NT2/D1 (cell line): ENCODE measurements at regions not wholly inside any gene's neighbourhood (a gene's known extent, or its start where the extent isn't known, plus 50 kb on each side); places are given as distances from the start of the nearest gene placed in this dataset.

ENCODE experiments used
- DNase-seq: peaks from one replicate; pipeline ENCODE4 v3.0.0-alpha.2; 2011; ENCODE audit warnings: low read depth, low spot score
- H3K27me3 ChIP-seq: 2 replicates; pipeline ENCODE4 v1.6.0; 2011; ENCODE audit warnings: mild to moderate bottlenecking; ENCODE audit not compliant: insufficient read length, insufficient read depth
- H3K36me3 ChIP-seq: 2 replicates; pipeline ENCODE4 v1.6.1; 2011; ENCODE audit warnings: mild to moderate bottlenecking, low read length, mixed read lengths; ENCODE audit not compliant: insufficient read depth, insufficient read length
- H3K4me1 ChIP-seq: 2 replicates; pipeline ENCODE4 v1.5.1; 2011; ENCODE audit not compliant: insufficient read depth, insufficient read length
- H3K4me3 ChIP-seq: 2 replicates; pipeline ENCODE4 v1.5.1; 2011; ENCODE audit warnings: low read depth; ENCODE audit not compliant: insufficient read length
- H3K9ac ChIP-seq: 2 replicates; pipeline ENCODE4 v1.6.0; 2011; ENCODE audit warnings: low read depth; ENCODE audit not compliant: insufficient read length
- H3K9me3 ChIP-seq: 2 replicates; pipeline ENCODE4 v1.5.1; 2011; ENCODE audit warnings: mild to moderate bottlenecking, low read length; ENCODE audit not compliant: insufficient read depth
- SUZ12 ChIP-seq: IDR thresholded peaks from 2 replicates; pipeline ENCODE4 v1.6.1; 2011; ENCODE audit not compliant: insufficient read length, insufficient read depth; ENCODE audit errors: extremely low read depth
- YY1 ChIP-seq: IDR thresholded peaks from 2 replicates; pipeline ENCODE4 v1.6.1; 2011; ENCODE audit not compliant: insufficient read length, insufficient read depth
- ZNF274 ChIP-seq: IDR thresholded peaks from 2 replicates; pipeline ENCODE4 v1.6.1; 2011; ENCODE audit warnings: mild to moderate bottlenecking, low read depth, low read length

- no peak for DNase-seq
- no peaks in the 10 kb centered on the region for H3K36me3 ChIP-seq
- no peaks in the 10 kb centered on the region for H3K9me3 ChIP-seq
- no peak overlapping the region for H3K9ac ChIP-seq
- no peak for TF ChIP-seq SUZ12
- TF ChIP-seq ZNF274, result no peak
- TF ChIP-seq YY1, result no peak
- H3K4me1 ChIP-seq, result no peaks in the 10 kb centered on the region
- H3K4me3 ChIP-seq, result no peak overlapping the region
- H3K27me3 ChIP-seq, result no peaks in the 10 kb centered on the region
Observed at GRCh38 chr12:60863421-60863820, 1267.6 kb downstream of the SLC16A7 start.

GRCh38 chr12:60872219-60872618 lies 1276.4 kb downstream of the SLC16A7 start:
- no peak for TF ChIP-seq YY1
- no peak for TF ChIP-seq ZNF274
- TF ChIP-seq SUZ12, result no peak
- H3K4me3 ChIP-seq, result no peak overlapping the region
- no peaks in the 10 kb centered on the region for H3K27me3 ChIP-seq
- no peaks in the 10 kb centered on the region for H3K36me3 ChIP-seq
- no peak overlapping the region for H3K9ac ChIP-seq
- no peaks in the 10 kb centered on the region for H3K9me3 ChIP-seq
- DNase-seq, result no peak
- H3K4me1 ChIP-seq, result no peaks in the 10 kb centered on the region

DNA sequence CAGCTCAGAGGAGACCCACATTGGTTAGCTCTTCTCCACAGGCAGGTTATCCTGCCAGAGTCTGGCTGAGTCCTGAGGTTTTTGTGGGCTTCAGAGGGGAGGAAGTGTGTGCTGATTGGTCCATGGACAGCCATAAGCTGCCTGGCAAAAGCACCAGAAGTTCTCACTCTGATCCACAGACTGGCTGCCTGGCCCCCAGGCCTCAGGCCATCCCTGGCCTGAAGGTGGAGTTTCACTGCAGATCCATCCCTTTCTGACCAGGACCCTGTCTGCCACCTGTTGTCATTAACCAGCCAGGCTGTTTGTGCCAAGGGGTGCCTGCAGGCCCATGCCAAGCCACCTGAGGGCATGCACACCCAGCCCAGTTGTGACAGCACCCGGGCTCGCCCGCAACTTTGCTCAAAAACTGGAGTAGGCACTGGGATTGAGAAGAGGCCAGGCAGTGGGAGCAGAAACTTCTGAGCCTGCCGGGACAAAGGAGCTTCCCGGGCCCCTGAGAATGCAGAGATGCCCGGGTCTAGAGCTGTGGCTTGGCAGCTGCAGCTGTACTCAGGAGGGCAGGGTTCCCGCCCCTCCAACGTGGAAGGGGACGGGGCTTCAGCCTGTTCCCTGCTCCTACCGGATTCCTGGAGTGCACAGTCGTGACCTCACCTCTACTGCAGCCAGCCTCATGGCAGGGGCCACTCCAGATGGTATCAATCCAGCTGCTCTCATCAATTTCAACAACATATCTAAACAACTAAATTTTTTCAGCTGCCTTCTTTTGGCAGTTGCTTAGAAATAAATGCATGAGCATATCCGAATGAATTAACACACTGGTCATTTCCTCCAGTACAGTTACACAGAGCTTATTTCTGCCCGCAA lies 1277.3 kb downstream of the SLC16A7 start:
- Histone ChIP-seq H3K36me3 (no peaks in the 10 kb centered on the region), H3K4me3 (no peak overlapping the region), H3K9me3 (no peaks in the 10 kb centered on the region), H3K27me3 (no peaks in the 10 kb centered on the region), H3K9ac (no peak overlapping the region), H3K4me1 (no peaks in the 10 kb centered on the region)
- no peak for DNase-seq
- TF ChIP-seq YY1 (no peak), SUZ12 (no peak), ZNF274 (no peak)

GRCh38 chr12:60874091-60874490 lies 1278.3 kb downstream of the SLC16A7 start:
- Histone ChIP-seq H3K9ac (no peak overlapping the region), H3K36me3 (no peaks in the 10 kb centered on the region), H3K27me3 (no peaks in the 10 kb centered on the region), H3K9me3 (no peaks in the 10 kb centered on the region), H3K4me1 (no peaks in the 10 kb centered on the region), H3K4me3 (no peak overlapping the region)
- TF ChIP-seq SUZ12 (no peak), YY1 (no peak), ZNF274 (no peak)
- DNase-seq, result no peak

DNA sequence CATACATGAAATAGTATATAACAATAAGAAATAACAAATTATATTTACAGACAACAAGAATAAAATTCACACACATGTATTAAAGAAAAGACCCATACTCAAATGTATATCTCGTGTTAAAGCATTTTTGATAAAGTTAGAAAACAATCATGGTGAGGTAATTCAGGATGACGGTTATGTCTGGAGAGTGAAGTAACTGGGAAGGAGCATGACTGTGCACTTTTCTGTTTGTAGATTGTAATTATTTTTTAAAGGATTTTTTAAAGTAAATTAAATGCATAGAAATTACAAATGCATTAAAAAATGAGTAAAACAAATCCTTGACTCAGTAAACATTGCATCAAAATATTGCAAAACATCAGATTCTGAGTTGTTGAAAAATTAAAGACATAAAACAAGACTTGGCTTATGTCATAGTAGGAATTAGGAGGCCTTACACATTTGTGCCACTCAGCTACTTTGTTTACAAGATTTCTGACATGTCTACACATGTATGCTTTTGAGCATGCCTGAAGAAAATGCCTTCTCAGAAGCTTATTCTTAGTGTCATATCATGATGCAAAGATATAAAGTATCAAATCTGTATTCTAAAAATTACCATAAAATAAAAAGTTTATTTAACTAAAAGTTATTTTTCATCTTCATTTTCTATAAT lies 1325.1 kb downstream of the SLC16A7 start:
- TF ChIP-seq SUZ12 (no peak), ZNF274 (no peak), YY1 (no peak)
- DNase-seq, result no peak
- H3K27me3 ChIP-seq, result no peaks in the 10 kb centered on the region
- H3K9me3 ChIP-seq, result no peaks in the 10 kb centered on the region
- H3K4me3 ChIP-seq, result no peak overlapping the region
- no peak overlapping the region for H3K9ac ChIP-seq
- H3K36me3 ChIP-seq, result no peaks in the 10 kb centered on the region
- H3K4me1 ChIP-seq, result no peaks in the 10 kb centered on the region

DNA sequence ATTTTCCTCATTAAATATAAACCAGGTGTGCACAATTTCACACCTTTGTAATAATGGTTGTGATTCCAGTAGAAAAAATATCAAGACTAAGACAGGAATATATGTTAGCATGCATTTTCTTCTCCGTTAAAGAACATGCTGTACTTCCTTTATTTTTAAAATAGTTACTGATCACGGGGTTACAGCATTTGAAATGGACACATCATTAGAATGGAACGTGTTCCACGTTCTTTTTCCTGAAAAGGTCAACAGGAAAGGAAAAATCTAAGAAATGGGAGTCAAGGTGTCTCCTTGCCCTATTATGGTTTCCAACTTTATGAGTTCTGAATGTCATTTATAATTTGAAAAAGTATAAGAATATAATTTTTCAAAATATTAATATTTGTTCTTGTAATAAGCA lies 1325.7 kb downstream of the SLC16A7 start:
- Histone ChIP-seq H3K36me3 (no peaks in the 10 kb centered on the region), H3K4me3 (no peak overlapping the region), H3K4me1 (no peaks in the 10 kb centered on the region), H3K9ac (no peak overlapping the region), H3K27me3 (no peaks in the 10 kb centered on the region), H3K9me3 (no peaks in the 10 kb centered on the region)
- no peak for DNase-seq
- TF ChIP-seq YY1 (no peak), SUZ12 (no peak), ZNF274 (no peak)

DNA sequence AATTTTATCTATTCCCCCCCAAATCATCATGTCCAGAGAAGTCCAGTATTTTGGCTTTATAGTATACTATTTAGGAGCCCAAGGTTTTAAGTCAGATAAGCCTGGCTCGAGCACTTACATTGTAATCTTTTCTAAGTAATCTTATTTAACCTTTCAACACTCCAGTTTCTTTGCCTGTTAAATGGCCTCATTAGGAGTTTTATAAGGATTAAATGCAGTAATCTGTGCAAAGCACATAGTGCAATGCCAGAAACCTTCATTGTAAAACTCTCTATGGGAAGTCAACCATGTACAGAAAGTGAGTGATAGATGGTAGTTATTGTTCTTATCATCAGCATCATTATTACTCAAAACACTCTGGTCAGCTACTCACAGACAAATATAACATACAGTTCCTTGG lies 1330.4 kb downstream of the SLC16A7 start:
- no peaks in the 10 kb centered on the region for H3K9me3 ChIP-seq
- no peak for TF ChIP-seq ZNF274
- no peak for TF ChIP-seq YY1
- no peak for TF ChIP-seq SUZ12
- no peak overlapping the region for H3K4me3 ChIP-seq
- no peak for DNase-seq
- no peaks in the 10 kb centered on the region for H3K36me3 ChIP-seq
- H3K27me3 ChIP-seq, result no peaks in the 10 kb centered on the region
- no peaks in the 10 kb centered on the region for H3K4me1 ChIP-seq
- no peak overlapping the region for H3K9ac ChIP-seq
